Suprapubic skin (tissue), 4 donors: ENCODE measurements at regions not wholly inside any gene's neighbourhood (a gene's known extent, or its start where the extent isn't known, plus 50 kb on each side); places are given as distances from the start of the nearest gene placed in this dataset.

Experiments
- CTCF ChIP-seq, 2 donors: fragments of 200-600 bp in 1 of 2; fragments of 450-650 bp in 1 of 2; sonication (generic) in 1 of 2; IDR thresholded peaks; one replicate each; pipeline ENCODE4 v1.5.1; 2016 to 2019; ENCODE audit warnings: antibody characterized with exemption in 2 of 2, mild to moderate bottlenecking in 1 of 2, moderate library complexity in 1 of 2
- EP300 ChIP-seq: sonication (generic); formaldehyde crosslinking; IDR thresholded peaks from one replicate; pipeline ENCODE4 v1.6.1; 2017; ENCODE audit warnings: antibody characterized with exemption
- POLR2A ChIP-seq, 2 donors: fragments of 450-650 bp; IDR thresholded peaks; one replicate each; pipeline ENCODE4 v1.6.1; 2017; ENCODE audit warnings: antibody characterized with exemption in 2 of 2, mild to moderate bottlenecking in 2 of 2, moderate library complexity in 2 of 2
- POLR2AphosphoS5 ChIP-seq, 3 donors: sonication (generic); formaldehyde crosslinking; IDR thresholded peaks; one replicate each; pipeline ENCODE4 v1.6.1; 2017; ENCODE audit warnings: antibody characterized with exemption in 3 of 3

- TF ChIP-seq POLR2A (IDR thresholded peaks at IDR 0.05) (no peak), POLR2AphosphoS5 (IDR thresholded peaks at IDR 0.05) (no peak), CTCF (IDR thresholded peaks at IDR 0.05) (no peak), EP300 (no peak)
These were observed 91.4 kb upstream of the TUSC7 start for GRCh38 chr3:116618138-116618537.
